ENCODE measurements at regions not wholly inside any gene's neighbourhood (a gene's known extent, or its start where the extent isn't known, plus 50 kb on each side); places are given as distances from the start of the nearest gene placed in this dataset.
"Not testable (repeated sequence)": the region's sequence is repeated elsewhere in the genome, so short reads cannot be mapped to it uniquely, and the experiment has no call there.

- intact Hi-C loops (cut with DNase I); H3K9me3 ChIP-seq; DNase-seq; H3K4me3 ChIP-seq; H3K27me3 ChIP-seq; H3K27ac ChIP-seq; H3K36me3 ChIP-seq; ATAC-seq; H3K4me1 ChIP-seq: not testable (repeated sequence)
Measured at GRCh38 chr9:42364410-42365243, 181.2 kb downstream of the SPATA31A6 start.

- H3K9me3 ChIP-seq; H3K4me3 ChIP-seq; intact Hi-C loops (cut with DNase I); H3K27ac ChIP-seq; H3K36me3 ChIP-seq; DNase-seq; H3K27me3 ChIP-seq; H3K4me1 ChIP-seq: not testable (repeated sequence)
- peak; percentile 87 for ATAC-seq
Measured at GRCh38 chr9:42365244-42365945, 181.9 kb downstream of the SPATA31A6 start.

GRCh38 chr9:42368279-42368881 lies 184.9 kb downstream of the SPATA31A6 start:
- H3K4me1 ChIP-seq; H3K27me3 ChIP-seq; H3K27ac ChIP-seq; H3K36me3 ChIP-seq; H3K9me3 ChIP-seq; DNase-seq; H3K4me3 ChIP-seq; intact Hi-C loops (cut with DNase I): not testable (repeated sequence)
- ATAC-seq: peak; percentile 19

GRCh38 chr9:42370172-42370571 lies 186.7 kb downstream of the SPATA31A6 start:
- H3K27me3 ChIP-seq; H3K4me1 ChIP-seq; ATAC-seq; H3K27ac ChIP-seq; H3K36me3 ChIP-seq; DNase-seq; H3K9me3 ChIP-seq; H3K4me3 ChIP-seq; intact Hi-C loops (cut with DNase I): not testable (repeated sequence)

- intact Hi-C loops (cut with DNase I); H3K36me3 ChIP-seq; H3K4me3 ChIP-seq; H3K9me3 ChIP-seq; H3K27ac ChIP-seq; DNase-seq; ATAC-seq; H3K4me1 ChIP-seq; H3K27me3 ChIP-seq: not testable (repeated sequence)
Measured at GRCh38 chr9:42371417-42371816, 188.0 kb downstream of the SPATA31A6 start.

- intact Hi-C loops (cut with DNase I); ATAC-seq; H3K9me3 ChIP-seq; DNase-seq; H3K4me3 ChIP-seq; H3K27me3 ChIP-seq; H3K36me3 ChIP-seq; H3K4me1 ChIP-seq; H3K27ac ChIP-seq: not testable (repeated sequence)
Measured at GRCh38 chr9:42377530-42378417, 194.3 kb downstream of the SPATA31A6 start.

GRCh38 chr9:42378418-42378815 lies 195.0 kb downstream of the SPATA31A6 start:
- no peak for TF ChIP-seq CTCF (IDR thresholded peaks at IDR 0.05)
- no peak overlapping the region for H3K27ac ChIP-seq
- H3K4me1 ChIP-seq: no peaks in the 10 kb centered on the region
- no peaks in the 10 kb centered on the region for H3K36me3 ChIP-seq
- H3K4me3 ChIP-seq: no peak overlapping the region
- intact Hi-C loops (cut with DNase I): no loop called here
- H3K9me3 ChIP-seq: peaks cover 0 to 5% of the 10 kb centered on the region in 2 donors
- no peaks in the 10 kb centered on the region for H3K27me3 ChIP-seq
- no peak for ATAC-seq
- DNase-seq: no peak

GRCh38 chr9:42379602-42380001 lies 196.1 kb downstream of the SPATA31A6 start:
- H3K9me3 ChIP-seq; ATAC-seq; H3K27ac ChIP-seq; H3K4me1 ChIP-seq; DNase-seq; H3K4me3 ChIP-seq; H3K27me3 ChIP-seq; intact Hi-C loops (cut with DNase I); H3K36me3 ChIP-seq: not testable (repeated sequence)

GRCh38 chr9:42384585-42384984 lies 201.1 kb downstream of the SPATA31A6 start:
- intact Hi-C loops (cut with DNase I); H3K4me3 ChIP-seq; H3K36me3 ChIP-seq; ATAC-seq; H3K4me1 ChIP-seq; H3K9me3 ChIP-seq; H3K27me3 ChIP-seq; H3K27ac ChIP-seq: not testable (repeated sequence)
- DNase-seq: peak in 1 of 4 donors; percentile 57

GRCh38 chr9:42385574-42386120 lies 202.2 kb downstream of the SPATA31A6 start:
- ATAC-seq; DNase-seq; intact Hi-C loops (cut with DNase I); H3K27ac ChIP-seq; H3K4me1 ChIP-seq; H3K27me3 ChIP-seq; H3K36me3 ChIP-seq; H3K4me3 ChIP-seq; H3K9me3 ChIP-seq: not testable (repeated sequence)
